ENCODE measurements at regions not wholly inside any gene's neighbourhood (a gene's known extent, or its start where the extent isn't known, plus 50 kb on each side); places are given as distances from the start of the nearest gene placed in this dataset.

- Histone ChIP-seq H3K27me3 (ENCODE audit: control insufficient read depth in 3 of 3, insufficient read depth in 3 of 3, low read depth in 1 of 3, low read length in 3 of 3) (no peaks in the 10 kb centered on the region), H3K23ac (ENCODE audit: low read depth, low read length, poor library complexity) (no peak overlapping the region), H3K4ac (ENCODE audit: low read length) (no peak overlapping the region), H3K4me1 (ENCODE audit: control insufficient read depth in 2 of 2, insufficient read depth in 1 of 2, low read depth in 1 of 2, low read length in 2 of 2) (no peaks in the 10 kb centered on the region), H2AK5ac (ENCODE audit: low read depth, low read length) (no peak overlapping the region), H2BK5ac (ENCODE audit: low read length) (no peak overlapping the region), H2BK15ac (ENCODE audit: low read length) (no peak overlapping the region), H2AFZ (ENCODE audit: low read length) (no peak overlapping the region), H3K27ac (replicated peaks; ENCODE audit: low read length) (no peak overlapping the region), H3K9me3 (replicated peaks in 1 of 2; ENCODE audit: control insufficient read depth in 2 of 2, insufficient read depth in 1 of 2, low read depth in 1 of 2, low read length in 2 of 2) (no peaks in the 10 kb centered on the region), H4K91ac (ENCODE audit: low read depth, low read length, poor library complexity) (no peak overlapping the region), H3K36me3 (replicated peaks in 1 of 2; ENCODE audit: control insufficient read depth in 2 of 2, insufficient read depth in 2 of 2, low read length in 2 of 2) (no peaks in the 10 kb centered on the region), H3K4me2 (ENCODE audit: insufficient read depth, low read length, poor library complexity, severe bottlenecking) (no peak overlapping the region), H3K4me3 (ENCODE audit: low read length in 2 of 2) (no peak overlapping the region), H3K18ac (ENCODE audit: low read length) (no peak overlapping the region), H4K8ac (ENCODE audit: low read depth, low read length) (no peak overlapping the region), H3K9ac (ENCODE audit: low read depth, low read length, poor library complexity) (no peak overlapping the region), H2BK120ac (ENCODE audit: low read depth, low read length) (no peak overlapping the region), H3K14ac (ENCODE audit: low read length) (no peak overlapping the region), H2BK12ac (ENCODE audit: low read length) (no peak overlapping the region), H3K79me1 (ENCODE audit: low read depth, low read length) (no peaks in the 10 kb centered on the region)
- no peak for DNase-seq (ENCODE audit: low spot score)
These were observed 1125.5 kb upstream of the CNTNAP5 start for GRCh38 chr2:122899614-122900013.

GRCh38 chr2:122905431-122905830, 1119.7 kb upstream of the CNTNAP5 start:
- H2BK12ac ChIP-seq (ENCODE audit: low read length), result no peak overlapping the region
- no peak overlapping the region for H4K8ac ChIP-seq (ENCODE audit: low read depth, low read length)
- no peak overlapping the region for H3K4me3 ChIP-seq (ENCODE audit: low read length in 2 of 2)
- H3K27ac ChIP-seq (replicated peaks; ENCODE audit: low read length), result no peak overlapping the region
- H3K4me1 ChIP-seq (ENCODE audit: control insufficient read depth in 2 of 2, insufficient read depth in 1 of 2, low read depth in 1 of 2, low read length in 2 of 2), result peaks cover 0 to 5% of the 10 kb centered on the region in 2 donors
- H3K18ac ChIP-seq (ENCODE audit: low read length), result no peak overlapping the region
- H3K4ac ChIP-seq (ENCODE audit: low read length), result no peak overlapping the region
- no peaks in the 10 kb centered on the region for H3K36me3 ChIP-seq (replicated peaks in 1 of 2; ENCODE audit: control insufficient read depth in 2 of 2, insufficient read depth in 2 of 2, low read length in 2 of 2)
- H2BK5ac ChIP-seq (ENCODE audit: low read length), result no peak overlapping the region
- H3K9ac ChIP-seq (ENCODE audit: low read depth, low read length, poor library complexity), result no peak overlapping the region
- H2AK5ac ChIP-seq (ENCODE audit: low read depth, low read length), result no peak overlapping the region
- no peak overlapping the region for H3K23ac ChIP-seq (ENCODE audit: low read depth, low read length, poor library complexity)
- no peak overlapping the region for H2BK15ac ChIP-seq (ENCODE audit: low read length)
- no peaks in the 10 kb centered on the region for H3K27me3 ChIP-seq (ENCODE audit: control insufficient read depth in 3 of 3, insufficient read depth in 3 of 3, low read depth in 1 of 3, low read length in 3 of 3)
- H3K9me3 ChIP-seq (replicated peaks in 1 of 2; ENCODE audit: control insufficient read depth in 2 of 2, insufficient read depth in 1 of 2, low read depth in 1 of 2, low read length in 2 of 2), result no peaks in the 10 kb centered on the region
- WGBS, 2 donors (ENCODE audit: extremely low coverage in 2 of 2, insufficient read length in 2 of 2, insufficient replicate concordance in 1 of 2), result no CpG with 5 or more reads among the region's 4 CpGs
- no peak overlapping the region for H3K4me2 ChIP-seq (ENCODE audit: insufficient read depth, low read length, poor library complexity, severe bottlenecking)
- H2AFZ ChIP-seq (ENCODE audit: low read length), result no peak overlapping the region
- H2BK120ac ChIP-seq (ENCODE audit: low read depth, low read length), result no peak overlapping the region
- H4K91ac ChIP-seq (ENCODE audit: low read depth, low read length, poor library complexity), result no peak overlapping the region
- no peak overlapping the region for H3K14ac ChIP-seq (ENCODE audit: low read length)
- no peak for DNase-seq (ENCODE audit: low spot score)
- no peaks in the 10 kb centered on the region for H3K79me1 ChIP-seq (ENCODE audit: low read depth, low read length)

- H3K4me3 ChIP-seq (ENCODE audit: low read length in 2 of 2), result no peak overlapping the region
- no peak for DNase-seq (ENCODE audit: low spot score)
- no peak overlapping the region for H2BK12ac ChIP-seq (ENCODE audit: low read length)
- no peak overlapping the region for H3K27ac ChIP-seq (replicated peaks; ENCODE audit: low read length)
- H3K14ac ChIP-seq (ENCODE audit: low read length), result no peak overlapping the region
- no peak overlapping the region for H3K23ac ChIP-seq (ENCODE audit: low read depth, low read length, poor library complexity)
- no peaks in the 10 kb centered on the region for H3K9me3 ChIP-seq (replicated peaks in 1 of 2; ENCODE audit: control insufficient read depth in 2 of 2, insufficient read depth in 1 of 2, low read depth in 1 of 2, low read length in 2 of 2)
- H3K27me3 ChIP-seq (ENCODE audit: control insufficient read depth in 3 of 3, insufficient read depth in 3 of 3, low read depth in 1 of 3, low read length in 3 of 3), result no peaks in the 10 kb centered on the region
- no peak overlapping the region for H2BK120ac ChIP-seq (ENCODE audit: low read depth, low read length)
- H2AK5ac ChIP-seq (ENCODE audit: low read depth, low read length), result no peak overlapping the region
- H3K18ac ChIP-seq (ENCODE audit: low read length), result no peak overlapping the region
- no peak overlapping the region for H4K8ac ChIP-seq (ENCODE audit: low read depth, low read length)
- H2BK5ac ChIP-seq (ENCODE audit: low read length), result no peak overlapping the region
- H3K79me1 ChIP-seq (ENCODE audit: low read depth, low read length), result no peaks in the 10 kb centered on the region
- no peak overlapping the region for H3K9ac ChIP-seq (ENCODE audit: low read depth, low read length, poor library complexity)
- peaks cover 0 to 5% of the 10 kb centered on the region in 2 donors for H3K4me1 ChIP-seq (ENCODE audit: control insufficient read depth in 2 of 2, insufficient read depth in 1 of 2, low read depth in 1 of 2, low read length in 2 of 2)
- H2BK15ac ChIP-seq (ENCODE audit: low read length), result no peak overlapping the region
- H4K91ac ChIP-seq (ENCODE audit: low read depth, low read length, poor library complexity), result no peak overlapping the region
- H2AFZ ChIP-seq (ENCODE audit: low read length), result no peak overlapping the region
- no CpG with 5 or more reads among the region's 1 CpG for WGBS, 2 donors (ENCODE audit: extremely low coverage in 2 of 2, insufficient read length in 2 of 2, insufficient replicate concordance in 1 of 2)
- H3K4me2 ChIP-seq (ENCODE audit: insufficient read depth, low read length, poor library complexity, severe bottlenecking), result no peak overlapping the region
- no peaks in the 10 kb centered on the region for H3K36me3 ChIP-seq (replicated peaks in 1 of 2; ENCODE audit: control insufficient read depth in 2 of 2, insufficient read depth in 2 of 2, low read length in 2 of 2)
- no peak overlapping the region for H3K4ac ChIP-seq (ENCODE audit: low read length)
These were observed 1116.9 kb upstream of the CNTNAP5 start for GRCh38 chr2:122908159-122908558.

- H3K9me3 ChIP-seq (replicated peaks in 1 of 2; ENCODE audit: control insufficient read depth in 2 of 2, insufficient read depth in 1 of 2, low read depth in 1 of 2, low read length in 2 of 2), result peaks cover 9 to 42% of the 10 kb centered on the region in 2 donors
- H2AFZ ChIP-seq (ENCODE audit: low read length), result no peak overlapping the region
These were observed 1097.9 kb upstream of the CNTNAP5 start for GRCh38 chr2:122927197-122927596.

More at GRCh38 chr2:122927197-122927596, 1097.9 kb upstream of the CNTNAP5 start:
- Histone ChIP-seq H3K4me1 (ENCODE audit: control insufficient read depth in 2 of 2, insufficient read depth in 1 of 2, low read depth in 1 of 2, low read length in 2 of 2) (peaks cover 0 to 14% of the 10 kb centered on the region in 2 donors), H3K79me1 (ENCODE audit: low read depth, low read length) (no peaks in the 10 kb centered on the region), H3K27me3 (ENCODE audit: control insufficient read depth in 3 of 3, insufficient read depth in 3 of 3, low read depth in 1 of 3, low read length in 3 of 3) (no peaks in the 10 kb centered on the region), H3K14ac (ENCODE audit: low read length) (no peak overlapping the region), H3K4me3 (ENCODE audit: low read length in 2 of 2) (no peak overlapping the region), H3K18ac (ENCODE audit: low read length) (no peak overlapping the region), H3K4me2 (ENCODE audit: insufficient read depth, low read length, poor library complexity, severe bottlenecking) (no peak overlapping the region), H4K91ac (ENCODE audit: low read depth, low read length, poor library complexity) (no peak overlapping the region), H4K8ac (ENCODE audit: low read depth, low read length) (no peak overlapping the region), H2BK12ac (ENCODE audit: low read length) (no peak overlapping the region), H2BK120ac (ENCODE audit: low read depth, low read length) (no peak overlapping the region), H2AK5ac (ENCODE audit: low read depth, low read length) (no peak overlapping the region), H3K23ac (ENCODE audit: low read depth, low read length, poor library complexity) (no peak overlapping the region), H2BK5ac (ENCODE audit: low read length) (no peak overlapping the region), H3K4ac (ENCODE audit: low read length) (no peak overlapping the region), H3K9ac (ENCODE audit: low read depth, low read length, poor library complexity) (no peak overlapping the region), H2BK15ac (ENCODE audit: low read length) (no peak overlapping the region), H3K36me3 (replicated peaks in 1 of 2; ENCODE audit: control insufficient read depth in 2 of 2, insufficient read depth in 2 of 2, low read length in 2 of 2) (no peaks in the 10 kb centered on the region), H3K27ac (replicated peaks; ENCODE audit: low read length) (no peak overlapping the region)
- peak; percentile 74 for DNase-seq (ENCODE audit: low spot score)
- WGBS, 2 donors (ENCODE audit: extremely low coverage in 2 of 2, insufficient read length in 2 of 2, insufficient replicate concordance in 1 of 2), result no CpG with 5 or more reads among the region's 3 CpGs

Data from neuronal stem cell (in vitro differentiated cells).